ENCODE measurements at regions not wholly inside any gene's neighbourhood (a gene's known extent, or its start where the extent isn't known, plus 50 kb on each side); places are given as distances from the start of the nearest gene placed in this dataset.

DNA sequence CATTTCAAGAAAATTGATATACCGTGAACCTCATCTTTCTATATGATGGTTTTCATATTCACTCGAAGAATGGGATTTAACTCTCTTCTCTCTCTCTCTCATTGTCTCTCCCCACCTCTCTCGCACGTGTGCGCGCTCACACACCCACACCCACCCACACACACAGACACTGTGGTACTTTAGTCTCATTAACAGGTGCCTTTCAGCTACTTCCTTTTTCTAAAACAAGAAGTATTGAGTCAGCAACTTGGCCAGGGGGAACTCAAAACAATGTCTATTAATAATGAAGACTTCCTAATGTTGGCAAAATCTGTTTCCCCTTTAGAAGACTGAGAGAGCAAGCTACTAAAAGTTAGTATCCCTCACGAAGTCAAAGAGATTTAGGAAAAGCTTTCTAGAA lies 150.7 kb downstream of the TMCO5A start:
- Histone ChIP-seq H3K14ac (ENCODE audit: insufficient read length) (no peak overlapping the region), H2BK15ac (ENCODE audit: low read length) (no peak overlapping the region), H2BK120ac (replicated peaks; ENCODE audit: low read depth, low read length) (no peak overlapping the region), H3K23ac (ENCODE audit: insufficient read length) (no peak overlapping the region), H3K79me1 (ENCODE audit: low read depth, low read length) (no peaks in the 10 kb centered on the region), H3K4me2 (ENCODE audit: insufficient read depth in 1 of 2, low read depth in 2 of 2, low read length in 2 of 2) (no peak overlapping the region), H3K56ac (replicated peaks; ENCODE audit: insufficient read length, low read depth, low read length) (no peak overlapping the region), H3K4me1 (replicated peaks in 1 of 4; ENCODE audit: control insufficient read depth in 3 of 4, insufficient read depth in 4 of 4, low read length in 3 of 4) (no peaks in the 10 kb centered on the region), H3K4ac (replicated peaks; ENCODE audit: insufficient read length, low read depth, low read length) (no peak overlapping the region), H2AK5ac (ENCODE audit: low read depth, low read length) (no peak overlapping the region), H3K23me2 (ENCODE audit: low read depth, low read length) (no peaks in the 10 kb centered on the region), H3K27me3 (replicated peaks in 1 of 4; ENCODE audit: control insufficient read depth in 3 of 4, extremely low read depth in 1 of 4, insufficient read depth in 3 of 4, low read length in 3 of 4) (no peaks in the 10 kb centered on the region), H3K4me3 (ENCODE audit: extremely low read depth in 1 of 4, insufficient read depth in 2 of 4, low read depth in 3 of 4, low read length in 4 of 4) (no peak overlapping the region), H2BK12ac (ENCODE audit: low read depth, low read length) (no peak overlapping the region), H2AFZ (ENCODE audit: low read length) (no peak overlapping the region), H4K91ac (replicated peaks; ENCODE audit: insufficient read length, low read length) (no peak overlapping the region), H3K9ac (replicated peaks in 1 of 4; ENCODE audit: extremely low read depth in 1 of 4, low read depth in 3 of 4, low read length in 3 of 4) (no peak overlapping the region), H2BK20ac (ENCODE audit: low read length) (no peak overlapping the region), H3K18ac (ENCODE audit: extremely low read depth, low read length) (no peak overlapping the region), H2BK5ac (ENCODE audit: low read depth, low read length) (no peak overlapping the region), H3K36me3 (ENCODE audit: control insufficient read depth in 2 of 4, insufficient read depth in 4 of 4, low read length in 3 of 4) (no peaks in the 10 kb centered on the region), H4K5ac (ENCODE audit: insufficient read length, low read depth, low read length) (no peak overlapping the region), H4K8ac (ENCODE audit: extremely low read depth, insufficient read depth, low read length) (no peak overlapping the region), H3K27ac (ENCODE audit: low read depth, low read length) (no peak overlapping the region), H4K20me1 (replicated peaks in 1 of 2; ENCODE audit: control insufficient read depth in 1 of 2, insufficient read depth in 2 of 2, low read length in 2 of 2) (no peaks in the 10 kb centered on the region), H3K9me3 (ENCODE audit: insufficient read depth in 2 of 2, low read depth in 1 of 2, low read length in 1 of 2) (no peaks in the 10 kb centered on the region), H3K79me2 (ENCODE audit: control insufficient read depth in 1 of 2, insufficient read depth in 2 of 2, low read length in 2 of 2) (no peaks in the 10 kb centered on the region)
- no peak for DNase-seq (ENCODE audit: low read depth in 1 of 2, low spot score in 2 of 2)
- POLR2A ChIA-PET (ENCODE audit: partially characterized antibody), result no interaction called here
- FAIRE-seq, result no peak
- WGBS, 2 experiments (ENCODE audit: extremely low coverage in 1 of 2, insufficient coverage in 1 of 2, insufficient read length in 1 of 2, insufficient replicate concordance in 2 of 2, low coverage in 1 of 2, low lambda C conversion rate in 2 of 2, missing lambda C conversion rate in 1 of 2), result 92% methylated on average over 7 of the region's 7 CpGs; no CpG with 5 or more reads in 1 of the 2 experiments
- CTCF ChIA-PET (ENCODE audit: partially characterized antibody), result interaction anchor here (1.2 to 1.4 kb wide), 2 partner anchors 83 to 90 kb away, joined by 3 to 5 read pairs; no protein-coding TSS in a partner anchor
- no peak for TF ChIP-seq KDM4A (IDR thresholded peaks at IDR 0.05; ENCODE audit: low read depth, low read length, severe bottlenecking)
- no peak for TF ChIP-seq SIN3A (conservative IDR thresholded peaks at IDR 0.05 in 1 of 2, IDR thresholded peaks at IDR 0.05 in 1 of 2; ENCODE audit: low read depth in 1 of 2, low read length in 2 of 2)
- TF ChIP-seq NANOG (IDR thresholded peaks at IDR 0.05; ENCODE audit: insufficient read depth, low read depth, low read length, poor library complexity, severe bottlenecking), result no peak
- no peak for TF ChIP-seq SP4 (IDR thresholded peaks at IDR 0.05; ENCODE audit: low read length)
- no peak for TF ChIP-seq TEAD4 (IDR thresholded peaks at IDR 0.05; ENCODE audit: low read depth, low read length)
- TF ChIP-seq KDM5A (IDR thresholded peaks at IDR 0.05; ENCODE audit: low read length), result no peak
- no peak for TF ChIP-seq POLR2A (IDR thresholded peaks at IDR 0.05; ENCODE audit: control extremely low read depth in 1 of 2, low read depth in 2 of 2, low read length in 2 of 2)
